HG03378 (cell line): ENCODE measurements at regions not wholly inside any gene's neighbourhood (a gene's known extent, or its start where the extent isn't known, plus 50 kb on each side); places are given as distances from the start of the nearest gene placed in this dataset.

ENCODE experiments used
- ATAC-seq: cut with Tn5 transposase; IDR thresholded peaks from one replicate; pipeline ENCODE4 v1.9.1; 2021; ENCODE audit warnings: mild to moderate bottlenecking, moderate library complexity; ENCODE audit not compliant: unreplicated experiment

DNA sequence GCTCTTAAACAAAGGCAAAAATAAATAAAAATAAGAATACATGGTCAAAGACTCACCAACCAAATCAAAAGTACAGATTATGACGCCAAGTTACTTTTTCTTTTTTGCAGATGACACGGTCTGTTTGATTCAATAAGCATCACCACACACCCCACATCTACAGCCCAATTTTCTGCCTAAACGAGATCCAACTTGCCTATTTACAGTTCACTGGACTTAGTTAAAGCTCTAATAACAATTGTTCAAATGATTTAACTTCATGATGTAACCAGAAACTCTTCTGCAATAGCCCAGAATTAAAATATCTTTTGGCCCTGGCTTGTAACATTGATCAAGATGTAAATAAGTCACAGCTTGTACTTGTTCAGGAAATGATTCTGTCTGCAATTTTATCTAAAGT, 590.3 kb upstream of the C9orf72 start:
- no peak for ATAC-seq

DNA sequence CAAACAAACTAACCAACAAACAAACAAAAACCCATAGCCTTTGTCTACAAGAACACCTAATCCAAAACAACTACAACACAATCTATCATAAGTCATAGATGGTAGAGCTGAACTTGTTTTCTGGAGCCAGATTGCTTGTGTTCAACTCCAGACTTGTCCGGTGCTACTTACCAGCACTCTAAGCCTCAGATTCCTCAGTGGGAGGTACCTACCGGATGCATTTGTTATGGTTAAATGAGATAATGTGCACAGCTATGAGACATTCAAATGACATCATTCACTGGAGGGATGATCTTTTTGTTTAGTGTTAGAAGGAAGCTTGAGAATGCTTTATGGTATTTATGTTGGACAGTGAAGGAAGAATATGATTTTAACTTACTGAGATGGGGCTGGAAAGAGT, 592.9 kb upstream of the C9orf72 start:
- ATAC-seq, result no peak

DNA sequence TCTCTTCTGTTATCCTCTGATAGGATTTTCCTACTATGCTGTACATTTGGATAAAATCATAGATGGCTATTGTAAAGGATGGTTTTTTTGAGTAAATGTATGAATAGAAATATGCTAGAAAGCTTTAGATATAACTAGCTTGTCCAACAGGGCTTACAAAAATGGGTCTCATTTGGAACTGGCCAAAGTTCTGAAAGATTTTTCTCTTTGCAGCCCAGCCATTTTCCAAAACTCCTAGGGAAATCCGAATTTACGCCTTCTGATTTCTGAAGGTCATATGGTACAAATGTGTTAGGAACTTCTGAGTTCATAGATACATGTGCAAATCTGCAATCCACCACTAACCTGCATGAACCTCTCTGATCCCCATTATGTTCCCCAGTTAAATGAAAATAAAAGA, 603.9 kb upstream of the C9orf72 start:
- ATAC-seq, result no peak

DNA sequence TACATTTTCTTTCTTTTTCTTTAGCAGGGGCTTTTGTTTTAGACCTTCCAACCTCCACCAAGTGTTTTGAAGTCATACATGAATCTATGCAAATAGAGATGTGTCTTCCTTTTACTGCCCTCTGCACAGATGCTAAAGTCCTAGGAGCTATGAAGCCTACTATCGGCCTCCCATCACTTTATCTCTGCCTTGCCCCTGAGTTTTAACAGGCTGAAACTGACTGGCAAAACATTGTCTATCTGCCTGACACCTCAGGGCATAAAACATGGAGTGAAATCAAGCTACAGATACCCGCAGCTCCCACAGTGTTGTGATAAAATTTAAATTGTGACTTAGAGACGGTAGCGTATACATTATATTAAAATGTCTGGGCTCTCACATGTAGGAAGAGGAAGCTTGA, 604.6 kb upstream of the C9orf72 start:
- ATAC-seq, result no peak

DNA sequence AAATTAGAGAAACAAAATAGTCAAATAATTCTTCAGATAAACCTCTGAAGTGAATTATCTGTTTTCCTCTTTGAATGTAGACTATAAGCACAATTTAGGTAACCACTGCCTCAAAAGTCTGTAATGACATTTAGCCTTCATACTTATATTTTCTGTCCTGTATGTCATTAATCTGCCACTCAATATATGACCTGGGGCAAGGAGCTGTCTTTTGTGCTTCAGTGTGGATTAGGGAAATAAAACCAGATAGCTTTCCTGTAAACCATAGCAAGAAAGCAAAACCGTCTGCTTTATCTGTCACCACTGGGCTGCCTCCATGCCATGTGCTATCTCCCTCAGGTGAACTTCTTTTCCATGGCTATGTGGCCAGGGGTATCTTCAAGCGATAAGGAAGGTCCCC, 606.6 kb upstream of the C9orf72 start:
- ATAC-seq, result no peak

DNA sequence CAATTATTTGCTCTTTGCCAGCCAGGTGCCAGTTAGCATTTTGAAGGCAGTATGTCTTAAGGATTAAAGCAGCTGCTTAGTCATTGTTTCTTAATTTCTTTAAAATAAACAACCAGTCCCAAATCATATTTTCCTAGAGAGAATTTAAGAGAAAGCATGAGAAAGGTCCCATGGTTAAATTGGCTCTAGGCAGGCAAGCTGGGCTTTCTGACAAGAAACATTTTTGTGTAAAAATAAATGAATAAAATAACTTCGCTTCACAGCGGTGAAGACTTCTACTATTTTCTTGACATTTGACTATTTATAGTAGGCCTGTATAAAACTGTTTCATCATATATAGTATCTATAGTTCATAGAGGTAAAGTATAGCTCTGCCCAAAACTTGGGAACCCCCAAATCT, 617.7 kb upstream of the C9orf72 start:
- no peak for ATAC-seq

DNA sequence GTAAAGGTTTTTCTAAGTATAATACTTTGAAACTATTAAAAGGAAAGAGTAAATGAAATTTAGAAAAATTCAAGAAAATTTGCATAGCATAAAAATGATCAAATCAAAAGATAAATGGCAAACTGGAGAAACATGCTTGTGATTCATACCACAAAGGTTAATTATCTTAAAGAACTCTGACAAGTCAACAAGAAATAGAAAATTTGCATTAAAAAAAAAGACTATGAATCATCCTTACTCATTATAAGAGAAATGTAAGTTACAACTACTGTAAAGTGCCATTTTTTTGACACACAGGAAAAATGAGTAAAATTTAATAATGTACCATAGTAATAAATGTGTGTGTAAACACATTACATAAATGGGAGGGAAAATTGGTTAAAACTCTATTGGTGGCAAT, 624.4 kb upstream of the C9orf72 start:
- no peak for ATAC-seq

DNA sequence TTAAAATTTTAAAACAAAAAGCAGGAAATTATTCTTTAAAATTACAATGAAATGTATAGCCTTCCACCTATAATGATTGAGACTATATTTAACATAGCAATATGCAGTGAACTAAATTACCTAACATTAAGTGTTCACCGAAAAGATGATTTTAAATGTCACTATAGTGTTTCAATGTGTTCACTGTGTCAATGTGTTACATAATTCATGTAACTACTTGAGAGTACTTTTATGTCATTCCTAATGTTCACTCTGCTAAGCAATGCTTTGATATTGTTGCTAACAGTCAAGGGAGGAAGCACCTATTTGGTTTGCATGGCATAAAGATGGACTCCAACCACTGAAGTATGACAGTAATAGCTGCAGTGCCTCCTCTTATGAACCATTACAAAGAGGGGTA, 629.8 kb upstream of the C9orf72 start:
- ATAC-seq, result no peak

DNA sequence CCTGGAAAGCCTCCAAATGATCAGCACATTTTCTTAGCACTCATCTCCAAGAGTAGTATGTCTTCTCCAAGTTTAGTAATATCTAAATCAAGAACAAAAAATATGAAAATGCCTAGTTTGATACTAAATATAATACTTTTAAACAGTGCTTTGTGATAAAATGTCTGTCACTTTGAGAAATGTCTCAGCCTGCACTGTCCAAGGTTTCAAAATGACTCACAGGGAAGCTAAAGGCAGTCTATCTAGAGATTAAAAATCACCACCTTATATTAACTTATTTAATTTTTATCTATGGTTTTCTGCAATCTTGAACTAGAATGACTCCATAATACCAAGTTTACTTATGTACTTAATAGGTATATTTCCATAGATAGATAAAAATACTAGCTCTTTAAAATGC, 633.0 kb upstream of the C9orf72 start:
- no peak for ATAC-seq

DNA sequence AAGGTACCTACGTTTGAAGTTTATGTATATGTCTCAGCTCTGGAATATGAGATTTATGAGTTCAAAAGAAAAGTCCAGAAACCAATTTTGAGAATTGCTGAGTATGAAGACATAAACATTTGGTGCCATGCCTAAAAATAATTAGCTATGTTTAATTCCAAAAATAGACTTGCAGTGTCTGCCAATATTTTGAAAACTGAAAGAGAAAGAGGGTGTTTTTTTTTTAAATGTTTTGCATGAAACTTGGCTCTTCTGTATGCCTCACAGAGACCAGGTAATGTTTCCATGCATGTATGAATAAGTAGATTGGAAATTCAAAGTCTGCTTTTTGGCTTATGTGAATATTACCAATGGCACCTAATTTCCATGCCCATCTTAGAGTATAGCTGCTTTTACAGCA, 634.4 kb upstream of the C9orf72 start:
- ATAC-seq, result no peak

DNA sequence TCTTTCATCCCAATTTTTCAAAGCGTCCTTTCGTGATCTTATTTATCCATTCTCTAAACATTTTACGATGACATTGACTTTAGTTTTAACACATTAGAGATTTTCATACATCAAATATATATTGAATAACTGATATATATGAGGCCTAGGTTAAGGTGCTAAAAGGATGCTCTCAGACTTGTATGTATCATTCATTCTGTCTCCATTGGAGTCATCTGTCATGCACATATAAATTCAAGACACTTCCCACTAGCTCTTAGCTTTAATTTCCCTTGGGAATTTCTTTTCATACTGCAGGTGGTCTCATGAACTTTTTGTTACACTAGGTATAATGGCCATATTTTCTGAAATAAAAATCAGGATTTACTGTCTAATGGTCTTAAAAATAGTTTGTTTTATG, 635.8 kb upstream of the C9orf72 start:
- no peak for ATAC-seq

DNA sequence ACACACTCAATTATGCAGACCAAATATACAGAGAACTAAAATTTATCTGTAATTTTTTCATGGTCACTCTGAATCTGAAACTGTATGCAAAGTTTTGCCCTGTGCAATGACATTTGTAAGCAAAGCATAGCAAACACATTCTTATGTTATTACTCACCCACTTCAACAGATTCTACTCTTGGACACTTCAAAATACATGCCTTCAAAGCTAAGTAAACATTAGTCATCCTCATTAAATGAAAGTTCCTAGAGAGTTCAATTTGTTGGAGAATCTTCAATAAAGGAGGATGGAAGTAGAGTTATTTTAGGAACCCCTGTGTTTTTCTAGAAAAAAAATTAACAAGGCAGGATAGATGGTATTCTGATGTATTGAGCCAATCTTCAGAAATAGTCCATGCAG, 639.7 kb upstream of the C9orf72 start:
- ATAC-seq, result no peak

DNA sequence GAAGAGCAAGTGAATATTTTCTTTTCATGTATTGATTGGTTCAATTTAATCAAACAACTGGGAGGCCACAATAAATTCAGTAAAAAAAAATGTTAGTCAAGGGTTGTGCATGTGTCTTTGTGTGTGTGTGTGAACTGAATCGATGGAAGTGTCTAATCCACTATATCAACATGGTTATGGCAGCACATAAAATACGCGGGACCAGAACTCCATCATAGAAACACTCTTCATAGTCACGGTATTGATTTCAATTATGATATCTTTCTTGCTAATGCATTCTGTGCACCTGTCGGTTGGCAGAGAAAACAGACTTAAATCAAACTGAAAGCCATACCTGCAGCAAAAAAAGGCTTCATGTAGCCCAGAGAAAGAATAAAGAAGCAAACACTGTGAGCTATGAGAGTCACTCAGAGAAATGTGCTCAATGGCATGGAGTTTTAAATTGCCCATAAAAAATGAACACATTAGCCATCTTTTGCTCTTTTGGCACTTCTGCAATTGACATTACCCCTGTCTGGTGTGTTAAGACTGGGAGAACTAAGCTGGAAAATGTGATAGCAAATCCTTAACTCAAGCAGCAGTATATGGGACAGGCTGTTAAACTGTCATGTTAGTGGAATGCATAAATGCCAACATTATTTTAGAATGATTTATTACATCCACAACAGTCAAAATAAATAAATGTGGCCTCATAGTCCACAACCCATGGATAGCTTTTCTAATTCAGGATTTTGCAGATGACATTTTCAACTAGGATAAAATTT, 642.4 kb upstream of the C9orf72 start:
- ATAC-seq, result no peak

DNA sequence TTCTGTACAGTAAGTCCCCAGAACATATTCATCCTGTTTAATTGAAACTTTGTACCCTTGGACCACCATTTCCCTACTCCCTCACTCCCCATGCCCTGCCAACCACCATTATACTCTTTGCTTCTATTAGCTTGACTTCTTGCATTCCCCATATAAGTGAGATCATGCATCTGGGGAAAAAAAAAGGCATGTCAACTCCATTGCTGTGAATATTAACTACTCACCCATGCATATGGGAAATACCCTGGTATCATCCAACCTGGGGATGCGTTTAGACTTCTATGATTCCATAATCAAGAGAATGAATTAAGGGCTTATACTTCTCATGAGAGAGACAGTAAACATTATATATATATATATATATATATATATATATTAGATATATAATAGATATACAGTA, 659.4 kb upstream of the C9orf72 start:
- no peak for ATAC-seq

DNA sequence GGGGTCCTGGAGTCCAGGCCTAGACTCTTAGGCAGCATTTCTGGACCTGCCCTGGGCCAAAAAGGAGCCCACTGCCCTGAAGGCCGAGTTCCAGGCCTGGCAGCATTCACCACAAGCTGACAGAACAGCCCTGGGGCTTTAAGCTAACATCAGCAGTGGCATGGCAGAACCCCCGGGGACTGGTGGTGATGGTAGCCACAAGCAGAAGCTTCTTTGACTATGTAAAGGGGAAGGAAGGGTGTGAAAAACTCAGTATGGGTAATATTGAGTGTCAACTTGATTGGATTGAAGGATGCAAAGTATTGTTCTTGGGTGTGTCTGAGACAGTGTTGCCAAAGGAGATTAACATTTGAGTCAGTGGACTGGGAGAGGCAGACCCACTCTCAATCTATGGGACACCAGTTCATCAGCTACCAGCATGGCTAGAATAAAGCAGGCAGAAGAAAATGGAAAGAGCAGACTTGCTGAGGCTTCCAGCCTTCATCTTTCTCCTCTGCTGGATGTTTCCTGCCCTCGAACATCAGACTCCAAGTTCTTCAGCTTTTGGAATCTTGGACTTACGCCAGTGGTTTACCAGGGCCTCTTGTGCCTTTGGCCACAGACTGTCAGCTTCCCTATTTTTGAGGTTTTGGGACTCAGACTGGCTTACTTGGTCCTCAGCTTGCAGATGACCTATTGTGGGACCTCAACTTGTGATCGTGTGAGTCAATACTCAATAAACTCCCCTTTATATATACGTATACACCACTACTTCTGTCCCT, 661.0 kb upstream of the C9orf72 start:
- no peak for ATAC-seq

DNA sequence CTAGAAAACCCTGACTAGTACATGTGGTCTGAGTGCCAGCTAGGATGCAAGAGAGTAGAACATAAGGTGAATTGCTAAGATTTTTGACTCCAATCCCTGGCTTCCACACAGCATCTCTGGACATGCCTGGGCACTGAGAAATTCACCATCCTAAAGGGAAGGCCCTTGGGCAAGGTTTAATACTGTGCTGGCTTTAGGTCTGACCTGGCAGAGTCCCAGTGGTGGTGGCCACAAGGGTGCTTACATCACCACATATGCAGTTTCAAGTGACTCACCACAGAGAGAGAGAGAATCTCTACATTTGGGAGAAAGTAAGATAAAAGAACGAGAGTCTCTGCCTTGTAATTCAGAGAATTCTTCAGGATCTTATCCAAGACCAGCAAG, 661.6 kb upstream of the C9orf72 start:
- no peak for ATAC-seq

DNA sequence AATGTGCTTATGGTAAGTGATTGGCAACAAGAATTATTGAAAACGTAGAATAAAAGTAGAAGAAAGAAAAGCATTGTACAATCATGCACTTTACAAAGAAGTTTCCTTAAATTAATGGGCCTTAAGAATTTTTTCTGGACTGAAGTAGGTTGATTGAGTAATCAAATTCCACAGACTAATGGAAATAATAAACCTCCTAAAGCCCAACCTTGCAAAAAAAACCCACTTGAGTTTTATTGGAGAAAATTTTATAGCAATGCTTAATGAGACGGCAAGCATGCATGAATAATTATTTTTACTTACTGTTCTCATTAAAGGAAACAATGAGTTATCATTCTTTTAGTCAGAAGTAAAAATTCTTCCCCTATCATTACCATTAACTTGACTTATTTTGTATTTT, 676.1 kb upstream of the C9orf72 start:
- ATAC-seq, result no peak

DNA sequence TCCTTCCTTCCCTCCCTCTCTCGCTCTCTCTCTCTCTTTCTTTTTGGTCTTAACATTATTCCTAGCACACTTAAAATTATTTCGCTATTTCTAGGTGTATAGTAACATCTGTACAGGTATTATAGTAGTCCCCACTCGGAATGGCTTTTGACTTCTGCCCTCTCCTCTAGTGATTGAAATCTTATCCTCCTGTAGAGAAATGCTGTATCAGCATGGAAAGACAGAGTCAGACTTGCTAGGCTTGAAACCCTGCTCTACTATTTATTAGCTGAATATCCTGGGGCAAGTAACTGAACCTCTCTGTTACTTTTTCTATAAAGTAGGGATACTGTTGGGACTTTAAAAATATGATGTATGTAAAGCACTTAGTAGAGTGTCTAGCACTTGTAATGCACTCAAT, 681.9 kb upstream of the C9orf72 start:
- no peak for ATAC-seq

DNA sequence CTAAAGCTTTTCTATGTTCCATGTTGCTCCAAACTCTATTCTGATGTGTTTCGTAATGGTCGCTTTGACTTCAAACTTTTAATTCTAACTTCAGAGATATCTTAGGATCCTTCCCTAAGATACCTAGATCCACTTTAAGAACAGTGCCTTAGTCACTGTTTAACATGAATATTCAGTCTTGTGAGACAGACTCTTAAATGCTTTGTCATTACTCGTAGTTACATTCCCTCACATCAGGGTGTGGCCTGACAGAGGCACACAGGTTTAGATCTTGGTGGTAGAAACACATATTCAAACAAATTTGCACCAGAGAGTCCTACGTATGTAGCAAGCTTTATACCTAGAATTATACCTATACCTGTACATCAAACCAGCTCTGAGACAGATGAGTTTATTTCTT, 687.0 kb upstream of the C9orf72 start:
- ATAC-seq, result no peak

DNA sequence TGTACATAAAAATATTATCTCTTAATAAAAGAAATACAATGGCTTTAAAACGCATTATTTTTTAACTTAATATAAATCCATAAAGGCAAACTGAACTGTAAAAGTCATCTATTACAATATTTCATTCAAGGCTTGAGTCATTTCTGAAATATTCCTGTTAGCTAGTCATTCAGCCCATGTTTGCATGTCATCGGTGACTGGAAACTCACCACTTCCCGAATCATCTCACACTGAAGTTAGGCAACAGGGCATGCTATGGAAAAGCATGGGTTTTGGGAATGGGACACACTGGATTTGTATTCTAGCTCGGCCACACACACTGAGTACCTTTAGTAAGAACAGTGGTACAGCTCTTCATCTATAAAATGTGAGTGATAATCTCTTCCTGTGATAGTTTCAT, 691.1 kb upstream of the C9orf72 start:
- ATAC-seq, result no peak

DNA sequence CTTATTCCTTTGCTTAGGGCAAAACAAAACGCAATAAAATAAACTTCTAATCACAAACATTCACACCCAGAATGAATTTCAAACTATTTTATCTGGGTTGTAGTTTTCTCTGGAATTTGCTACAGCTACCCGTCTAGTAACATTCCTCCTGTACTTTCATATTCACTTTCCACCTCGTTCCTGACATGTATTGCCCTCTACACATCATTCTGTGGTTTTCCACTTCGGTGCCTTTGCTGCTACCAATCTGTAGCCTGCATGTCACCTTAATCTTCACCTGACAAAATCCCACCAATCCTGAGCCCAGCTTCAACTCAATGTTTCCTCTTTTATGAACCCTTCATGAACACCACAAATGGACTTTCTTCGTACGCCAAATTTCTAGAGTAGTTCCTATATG, 694.1 kb upstream of the C9orf72 start:
- no peak for ATAC-seq

DNA sequence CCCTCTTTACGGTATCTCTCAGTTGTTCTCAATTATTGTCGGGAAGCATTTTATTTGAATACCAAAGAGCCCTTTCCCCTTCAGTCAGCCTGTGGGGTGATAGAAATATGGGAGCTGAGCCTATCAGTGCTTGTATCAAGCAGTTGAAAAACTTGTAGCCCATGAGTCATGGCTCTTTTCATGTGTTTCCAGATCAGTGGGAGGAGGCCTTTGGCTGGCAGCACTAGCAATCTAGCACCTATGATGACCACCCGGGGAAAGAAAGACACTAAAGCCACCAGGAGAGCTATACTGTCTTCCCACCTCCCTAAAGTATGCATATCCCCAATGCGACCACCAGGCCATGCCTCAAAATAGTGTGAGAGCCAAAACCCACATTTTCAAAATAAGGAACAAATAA, 696.9 kb upstream of the C9orf72 start:
- ATAC-seq, result no peak

DNA sequence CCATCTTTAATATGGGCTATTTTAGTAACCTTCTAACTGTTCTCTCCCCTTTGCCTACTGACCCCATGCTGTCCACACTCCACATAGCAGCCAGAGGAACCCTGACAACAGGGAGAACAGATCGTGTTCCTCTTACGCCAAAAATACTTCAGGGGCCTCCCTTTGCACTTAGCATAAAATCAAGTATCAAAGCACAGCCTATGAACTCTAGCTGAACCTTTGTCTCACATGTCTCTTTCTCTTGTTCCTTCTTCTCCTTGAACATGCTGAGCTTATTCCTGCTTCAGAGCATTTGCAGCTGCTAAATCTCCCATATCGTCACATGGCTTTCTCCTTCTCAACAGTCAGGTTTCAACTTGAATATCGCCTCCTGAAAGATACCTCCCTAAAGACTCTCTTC, 698.8 kb upstream of the C9orf72 start:
- no peak for ATAC-seq
